ENCODE measurements at regions not wholly inside any gene's neighbourhood (a gene's known extent, or its start where the extent isn't known, plus 50 kb on each side); places are given as distances from the start of the nearest gene placed in this dataset.

DNA sequence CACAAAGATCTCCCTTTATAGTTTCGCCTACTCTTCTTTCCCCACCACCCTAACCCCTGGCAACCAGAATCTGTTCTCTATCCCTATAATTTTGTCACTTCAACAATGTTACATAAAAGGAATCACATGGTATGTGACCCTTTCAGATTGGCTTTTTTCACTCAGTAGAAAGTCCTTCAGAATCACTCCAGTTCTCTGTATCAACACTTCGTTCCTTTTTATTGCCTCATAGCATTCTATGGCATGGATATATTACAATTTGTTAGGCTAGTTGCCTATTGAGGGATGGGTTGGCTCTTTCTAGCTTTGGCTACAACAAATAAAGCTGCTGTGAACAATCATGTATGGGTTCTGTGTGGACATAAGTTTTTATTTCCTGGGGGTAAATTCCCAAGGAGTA, 163.1 kb downstream of the RPIA start:
- TF ChIP-seq CTCF (IDR thresholded peaks at IDR 0.05), result no peak
- no peak for TF ChIP-seq POLR2A (IDR thresholded peaks at IDR 0.05)
